Esophagus muscularis mucosa (tissue), 4 donors: ENCODE measurements at regions not wholly inside any gene's neighbourhood (a gene's known extent, or its start where the extent isn't known, plus 50 kb on each side); places are given as distances from the start of the nearest gene placed in this dataset.

ENCODE experiments used
- CTCF ChIP-seq, 3 experiments: fragments of 200-600 bp in 2 of 3; fragments of 450-650 bp in 1 of 3; sonication (generic) in 2 of 3; IDR thresholded peaks; one replicate each; pipeline ENCODE4 v1.5.1; 2017 to 2019; ENCODE audit warnings: antibody characterized with exemption in 3 of 3, mild to moderate bottlenecking in 2 of 3, moderate library complexity in 1 of 3
- EP300 ChIP-seq: sonication (generic); formaldehyde crosslinking; IDR thresholded peaks from one replicate; pipeline ENCODE4 v1.6.1; 2017; ENCODE audit warnings: antibody characterized with exemption
- POLR2A ChIP-seq: fragments of 450-650 bp; IDR thresholded peaks from one replicate; pipeline ENCODE4 v1.6.1; 2017; ENCODE audit warnings: antibody characterized with exemption, moderate library complexity, mild to moderate bottlenecking, low read depth

- TF ChIP-seq POLR2A (no peak), EP300 (no peak), CTCF (IDR thresholded peaks at IDR 0.05) (no peak)
These were observed 279.3 kb downstream of the DUSP6 start for GRCh38 chr12:89073027-89073398.
